H1 (cell line): ENCODE measurements at regions not wholly inside any gene's neighbourhood (a gene's known extent, or its start where the extent isn't known, plus 50 kb on each side); places are given as distances from the start of the nearest gene placed in this dataset.

ENCODE experiments used
- CTCF ChIA-PET: fragments of 300-600 bp; sonication (Branson Sonifier 250); formaldehyde crosslinking; loops from one replicate; lab custom pipeline; 2021; ENCODE audit not compliant: partially characterized antibody; lab: Charles Lee
- POLR2A ChIA-PET: fragments of 300-600 bp; sonication (Branson Sonifier 250); formaldehyde crosslinking; loops from one replicate; lab custom pipeline; 2021; ENCODE audit warnings: inconsistent platforms; ENCODE audit not compliant: partially characterized antibody; lab: Charles Lee
- DNase-seq, 2 experiments: peaks; one replicate each; pipeline versions ENCODE4 v3.0.0 to v3.0.0-alpha.2; 2010 to 2022; ENCODE audit warnings: low spot score in 2 of 2, low read depth in 1 of 2, mixed read lengths in 1 of 2
- FAIRE-seq: peaks from 2 replicates; lab custom pipeline; 2011; peaks lifted over from hg19 to GRCh38; lab: Jason Lieb, UNC
- H2AFZ ChIP-seq: 2 replicates; pipeline ENCODE4 v1.8.1; 2012; ENCODE audit warnings: low read length, inconsistent platforms
- H2AK5ac ChIP-seq: 2 replicates; pipeline ENCODE4 v1.6.1; 2013; ENCODE audit warnings: low read depth, low read length
- H2BK120ac ChIP-seq: replicated peaks from 2 replicates; pipeline ENCODE3; 2013; ENCODE audit warnings: low read depth, low read length, inconsistent platforms
- H2BK12ac ChIP-seq: 2 replicates; pipeline ENCODE4 v1.6.1; 2013; ENCODE audit warnings: low read depth, low read length
- H2BK15ac ChIP-seq: 2 replicates; pipeline ENCODE4 v1.6.1; 2013; ENCODE audit warnings: low read length
- H2BK20ac ChIP-seq: 2 replicates; pipeline ENCODE4 v1.6.1; 2013; ENCODE audit warnings: low read length
- H2BK5ac ChIP-seq: 2 replicates; pipeline ENCODE4 v1.6.1; 2013; ENCODE audit warnings: low read depth, low read length
- H3K14ac ChIP-seq: 2 replicates; pipeline ENCODE4 v1.6.1; 2013; ENCODE audit warnings: inconsistent platforms; ENCODE audit not compliant: insufficient read length
- H3K18ac ChIP-seq: 2 replicates; pipeline ENCODE4 v1.6.1; 2013; ENCODE audit warnings: low read length; ENCODE audit errors: extremely low read depth
- H3K23ac ChIP-seq: 2 replicates; pipeline ENCODE4 v1.6.1; 2013; ENCODE audit warnings: inconsistent platforms; ENCODE audit not compliant: insufficient read length
- H3K23me2 ChIP-seq: 2 replicates; pipeline ENCODE4 v1.6.1; 2013; ENCODE audit warnings: low read depth, low read length
- H3K27ac ChIP-seq: 2 replicates; pipeline ENCODE4 v1.6.1; 2011; ENCODE audit warnings: low read depth, low read length, inconsistent platforms
- H3K27me3 ChIP-seq, 4 experiments: replicated peaks in 1 of 4; 1 replicate in 1 of 4; 2 replicates in 3 of 4; pipeline versions ENCODE4 v1.6.1 to v1.8.1; 2011 to 2013; ENCODE audit warnings: low read length in 3 of 4, mild to moderate bottlenecking in 3 of 4, inconsistent platforms in 2 of 4, mixed read lengths in 2 of 4, moderate library complexity in 1 of 4; ENCODE audit not compliant: control insufficient read depth in 3 of 4, insufficient read depth in 3 of 4; ENCODE audit errors: extremely low read depth in 1 of 4
- H3K36me3 ChIP-seq, 4 experiments: 2 replicates each; pipeline versions ENCODE4 v1.6.1 to v1.8.1; 2011 to 2013; ENCODE audit warnings: mild to moderate bottlenecking in 4 of 4, low read length in 3 of 4, moderate library complexity in 2 of 4, control low read depth in 1 of 4, inconsistent platforms in 1 of 4; ENCODE audit not compliant: insufficient read depth in 4 of 4, control insufficient read depth in 2 of 4
- H3K4ac ChIP-seq: replicated peaks from 2 replicates; pipeline ENCODE3; 2013; ENCODE audit warnings: low read length, low read depth, mixed read lengths, inconsistent platforms; ENCODE audit not compliant: insufficient read length
- H3K4me1 ChIP-seq, 4 experiments: replicated peaks in 1 of 4; 1 replicate in 1 of 4; 2 replicates in 3 of 4; pipeline versions ENCODE4 v1.6.1 to v1.8.1; 2011 to 2013; ENCODE audit warnings: low read length in 3 of 4, inconsistent platforms in 2 of 4, mixed read lengths in 1 of 4; ENCODE audit not compliant: insufficient read depth in 4 of 4, control insufficient read depth in 3 of 4
- H3K4me2 ChIP-seq, 2 experiments: 2 replicates each; pipeline versions ENCODE4 v1.6.1 to v1.8.1; 2011 to 2013; ENCODE audit warnings: low read depth in 2 of 2, low read length in 2 of 2, control low read depth in 1 of 2, inconsistent platforms in 1 of 2, mild to moderate bottlenecking in 1 of 2; ENCODE audit not compliant: insufficient read depth in 1 of 2
- H3K4me3 ChIP-seq, 4 experiments: fragments of 200-600, 300-600 bp in 1 of 4; sonication (generic), shearing (Covaris generic), sonication (Bioruptor Twin) in 1 of 4; 2 replicates each; pipeline versions ENCODE4 v1.5.1 to v1.8.1; 2011 to 2016; ENCODE audit warnings: low read length in 4 of 4, low read depth in 3 of 4, control low read depth in 2 of 4, inconsistent platforms in 2 of 4, mild to moderate bottlenecking in 2 of 4, mixed read lengths in 1 of 4, moderate library complexity in 1 of 4; ENCODE audit not compliant: insufficient read depth in 2 of 4; ENCODE audit errors: extremely low read depth in 1 of 4
- H3K56ac ChIP-seq: replicated peaks from 2 replicates; pipeline ENCODE3; 2013; ENCODE audit warnings: low read depth, mild to moderate bottlenecking, mixed read lengths, low read length, inconsistent platforms; ENCODE audit not compliant: insufficient read length
- H3K79me1 ChIP-seq: 2 replicates; pipeline ENCODE4 v1.6.1; 2013; ENCODE audit warnings: low read depth, low read length, control low read depth
- H3K79me2 ChIP-seq, 2 experiments: 2 replicates each; pipeline versions ENCODE4 v1.6.1 to v1.8.1; 2012 to 2013; ENCODE audit warnings: low read length in 2 of 2, mild to moderate bottlenecking in 2 of 2, inconsistent platforms in 1 of 2; ENCODE audit not compliant: insufficient read depth in 2 of 2, control insufficient read depth in 1 of 2
- H3K9ac ChIP-seq, 4 experiments: replicated peaks in 1 of 4; 1 replicate in 1 of 4; 2 replicates in 3 of 4; pipeline versions ENCODE4 v1.6.1 to v1.8.1; 2011 to 2013; ENCODE audit warnings: low read depth in 3 of 4, low read length in 3 of 4, control low read depth in 2 of 4, mild to moderate bottlenecking in 2 of 4, moderate library complexity in 2 of 4, inconsistent platforms in 1 of 4; ENCODE audit errors: extremely low read depth in 1 of 4
- H3K9me3 ChIP-seq, 2 experiments: 2 replicates each; pipeline versions ENCODE4 v1.6.1 to v1.8.1; 2012 to 2013; ENCODE audit warnings: mild to moderate bottlenecking in 2 of 2, moderate library complexity in 2 of 2, control low read depth in 1 of 2, inconsistent platforms in 1 of 2, low read depth in 1 of 2, low read length in 1 of 2, mixed read lengths in 1 of 2; ENCODE audit not compliant: insufficient read depth in 2 of 2
- H4K20me1 ChIP-seq, 2 experiments: replicated peaks in 1 of 2; 2 replicates each; pipeline versions ENCODE3 to v1.8.1; 2011 to 2013; ENCODE audit warnings: inconsistent platforms in 2 of 2, low read length in 2 of 2, mild to moderate bottlenecking in 1 of 2; ENCODE audit not compliant: insufficient read depth in 2 of 2, control insufficient read depth in 1 of 2
- H4K5ac ChIP-seq: 2 replicates; pipeline ENCODE4 v1.6.1; 2013; ENCODE audit warnings: low read length, low read depth, mixed read lengths, inconsistent platforms; ENCODE audit not compliant: insufficient read length
- H4K8ac ChIP-seq: 2 replicates; pipeline ENCODE4 v1.8.0; 2013; ENCODE audit warnings: mild to moderate bottlenecking, moderate library complexity, low read length, inconsistent platforms; ENCODE audit not compliant: insufficient read depth; ENCODE audit errors: extremely low read depth
- H4K91ac ChIP-seq: replicated peaks from 2 replicates; pipeline ENCODE3; 2013; ENCODE audit warnings: low read length, mixed read lengths, inconsistent platforms; ENCODE audit not compliant: insufficient read length
- BCL11A ChIP-seq, 2 experiments: IDR thresholded peaks; one replicate each; pipeline ENCODE4 v1.6.1; 2011; ENCODE audit warnings: low read depth in 2 of 2, low read length in 2 of 2, mild to moderate bottlenecking in 2 of 2
- BRCA1 ChIP-seq: IDR thresholded peaks from 2 replicates; pipeline ENCODE4 v1.6.1; 2012; ENCODE audit warnings: low read depth, low read length, improper control_type of control experiment
- EZH2 ChIP-seq: fragments of 200-600 bp; sonication (generic); IDR thresholded peaks from 2 replicates; pipeline ENCODE4 v1.7.1; 2012; ENCODE audit warnings: low read depth, mild to moderate bottlenecking, moderate library complexity, low read length, inconsistent platforms; ENCODE audit not compliant: severe bottlenecking
- KDM4A ChIP-seq: IDR thresholded peaks from one replicate; pipeline ENCODE4 v1.7.1; 2012; ENCODE audit warnings: low read depth, mild to moderate bottlenecking, moderate library complexity, low read length, inconsistent platforms; ENCODE audit not compliant: severe bottlenecking
- KDM5A ChIP-seq: fragments of 200-600 bp; IDR thresholded peaks from 2 replicates; pipeline ENCODE4 v1.7.1; 2012; ENCODE audit warnings: mild to moderate bottlenecking, low read length, inconsistent platforms, mixed read lengths
- PHF8 ChIP-seq: fragments of 200-600 bp; sonication (generic); conservative IDR thresholded peaks from 2 replicates; pipeline ENCODE4 v1.7.1; 2012; ENCODE audit warnings: low read depth, mild to moderate bottlenecking, inconsistent platforms, low read length, moderate library complexity
- POLR2AphosphoS5 ChIP-seq: IDR thresholded peaks from 2 replicates; pipeline ENCODE4 v1.6.1; 2011; ENCODE audit warnings: low read depth, low read length
- RBBP5 ChIP-seq: IDR thresholded peaks from 2 replicates; pipeline ENCODE4 v1.7.1; 2012; ENCODE audit warnings: low read depth, mild to moderate bottlenecking, inconsistent platforms, low read length, moderate library complexity, borderline replicate concordance
- TAF1 ChIP-seq: IDR thresholded peaks from 2 replicates; pipeline ENCODE4 v1.6.1; 2011; ENCODE audit warnings: mild to moderate bottlenecking, low read depth, low read length
- TAF7 ChIP-seq: optimal IDR thresholded peaks from 2 replicates; pipeline ENCODE3; 2011; ENCODE audit warnings: low read depth, mild to moderate bottlenecking, inconsistent platforms, low read length, moderate library complexity, borderline replicate concordance
- TBP ChIP-seq: IDR thresholded peaks from 2 replicates; pipeline ENCODE4 v1.6.1; 2011; ENCODE audit warnings: low read depth, low read length, improper control_type of control experiment
- WGBS, 2 experiments: shearing (Covaris generic) in 1 of 2; methylation state at CpG; one replicate each; pipeline versions ENCODE4 v1.1.6 to v1.1.7; 2013 to 2015; ENCODE audit warnings: low lambda C conversion rate in 2 of 2, mixed read lengths in 2 of 2, inconsistent platforms in 1 of 2, low coverage in 1 of 2, missing lambda C conversion rate in 1 of 2; ENCODE audit not compliant: insufficient replicate concordance in 2 of 2, insufficient coverage in 1 of 2, insufficient read length in 1 of 2; ENCODE audit errors: extremely low coverage in 1 of 2, missing lambda C conversion rate in 1 of 2; 5-methylcytosine and 5-hydroxymethylcytosine counted together

- ChIA-PET CTCF (no interaction called here), POLR2A (no interaction called here)
- Histone ChIP-seq H3K4me2 (no peak overlapping the region), H2BK15ac (no peak overlapping the region), H2BK20ac (no peak overlapping the region), H2AFZ (no peak overlapping the region), H3K9me3 (no peaks in the 10 kb centered on the region), H3K23ac (no peak overlapping the region), H2BK5ac (no peak overlapping the region), H4K8ac (no peak overlapping the region), H3K14ac (no peak overlapping the region), H2BK120ac (no peak overlapping the region), H4K5ac (no peak overlapping the region), H3K4me1 (no peaks in the 10 kb centered on the region), H3K56ac (no peak overlapping the region), H3K9ac (no peak overlapping the region), H4K20me1 (no peaks in the 10 kb centered on the region), H3K4ac (no peak overlapping the region), H3K27ac (no peak overlapping the region), H2AK5ac (no peak overlapping the region), H2BK12ac (no peak overlapping the region), H3K79me2 (no peaks in the 10 kb centered on the region), H4K91ac (no peak overlapping the region), H3K27me3 (no peaks in the 10 kb centered on the region), H3K79me1 (no peaks in the 10 kb centered on the region), H3K23me2 (no peaks in the 10 kb centered on the region), H3K18ac (no peak overlapping the region), H3K4me3 (no peak overlapping the region), H3K36me3 (no peaks in the 10 kb centered on the region)
- DNase-seq (no peak), FAIRE-seq (no peak)
- WGBS, 2 experiments, result no CpG with 5 or more reads among the region's 1 CpG
- TF ChIP-seq PHF8, result no peak
- no peak for TF ChIP-seq KDM4A
- no peak for TF ChIP-seq TAF1
- TF ChIP-seq RBBP5, result no peak
- no peak for TF ChIP-seq BRCA1
- TF ChIP-seq EZH2, result no peak
- TF ChIP-seq BCL11A (IDR thresholded peaks at IDR 0.05; ENCODE audit: low read depth in 2 of 2, low read length in 2 of 2), result no peak
- no peak for TF ChIP-seq POLR2AphosphoS5
- no peak for TF ChIP-seq KDM5A
- TF ChIP-seq TAF7, result no peak
- TF ChIP-seq TBP, result no peak
Measured at GRCh38 chr6:78302411-78302810, 564.9 kb upstream of the IRAK1BP1 start.
